ENCODE measurements at regions not wholly inside any gene's neighbourhood (a gene's known extent, or its start where the extent isn't known, plus 50 kb on each side); places are given as distances from the start of the nearest gene placed in this dataset.

GRCh38 chr17:36668824-36669223, 67.4 kb downstream of the MRM1 start:
- no peak overlapping the region for H3K14ac ChIP-seq (ENCODE audit: low read length in 2 of 2)
- no peak overlapping the region for H2BK5ac ChIP-seq (ENCODE audit: low read depth, low read length, poor library complexity, severe bottlenecking)
- H3K18ac ChIP-seq (ENCODE audit: low read depth in 1 of 2, low read length in 2 of 2), result no peak overlapping the region
- H3K23ac ChIP-seq (ENCODE audit: low read length in 2 of 2), result no peak overlapping the region
- no peak overlapping the region for H2BK120ac ChIP-seq (ENCODE audit: low read depth, low read length)
- whole genome bisulfite sequencing, result 80% methylated on average over 1 of the region's 1 CpG
- no peak overlapping the region for H3K4me2 ChIP-seq (ENCODE audit: low read length, poor library complexity, severe bottlenecking)
- H3K9me3 ChIP-seq (ENCODE audit: control insufficient read depth, low read length), result no peaks in the 10 kb centered on the region
- peaks cover 65 to 72% of the 10 kb centered on the region in 2 experiments for H3K27me3 ChIP-seq (ENCODE audit: control insufficient read depth in 1 of 2, insufficient read depth in 1 of 2, low read length in 2 of 2)
- H2AFZ ChIP-seq (ENCODE audit: low read depth, low read length), result no peak overlapping the region
- no peak overlapping the region for H3K9ac ChIP-seq (ENCODE audit: low read length)
- no peak overlapping the region for H3K4ac ChIP-seq (ENCODE audit: low read depth in 1 of 2, low read length in 2 of 2)
- no peak overlapping the region for H4K8ac ChIP-seq (ENCODE audit: low read length)
- no peak overlapping the region for H2AK5ac ChIP-seq (ENCODE audit: low read length, severe bottlenecking)
- no peak overlapping the region for H4K91ac ChIP-seq (ENCODE audit: low read length)
- no peaks in the 10 kb centered on the region for H3K79me1 ChIP-seq (replicated peaks; ENCODE audit: low read length, poor library complexity, severe bottlenecking)
- no peak for DNase-seq
- H3K4me1 ChIP-seq (ENCODE audit: control insufficient read depth, insufficient read depth, low read depth, low read length), result no peaks in the 10 kb centered on the region
- H2BK15ac ChIP-seq (ENCODE audit: low read depth, poor library complexity, severe bottlenecking), result no peak overlapping the region
- no peak overlapping the region for H3K27ac ChIP-seq (ENCODE audit: low read length, poor library complexity, severe bottlenecking)
- H3K36me3 ChIP-seq (ENCODE audit: control insufficient read depth in 1 of 2, insufficient read depth in 2 of 2, low read depth in 1 of 2, low read length in 2 of 2), result no peaks in the 10 kb centered on the region
- H2BK12ac ChIP-seq (ENCODE audit: low read length in 2 of 2), result no peak overlapping the region
- H3K4me3 ChIP-seq (ENCODE audit: insufficient read depth in 1 of 2, low read depth in 1 of 2, low read length in 2 of 2), result no peak overlapping the region

- no peak overlapping the region for H3K4me3 ChIP-seq (ENCODE audit: insufficient read depth in 1 of 2, low read depth in 1 of 2, low read length in 2 of 2)
- H3K4me1 ChIP-seq (ENCODE audit: control insufficient read depth, insufficient read depth, low read depth, low read length), result no peaks in the 10 kb centered on the region
- no peak overlapping the region for H4K91ac ChIP-seq (ENCODE audit: low read length)
- H2BK12ac ChIP-seq (ENCODE audit: low read length in 2 of 2), result no peak overlapping the region
- no peak overlapping the region for H3K23ac ChIP-seq (ENCODE audit: low read length in 2 of 2)
- no peak overlapping the region for H3K9ac ChIP-seq (ENCODE audit: low read length)
- no peaks in the 10 kb centered on the region for H3K79me1 ChIP-seq (replicated peaks; ENCODE audit: low read length, poor library complexity, severe bottlenecking)
- no peak overlapping the region for H2BK120ac ChIP-seq (ENCODE audit: low read depth, low read length)
- no peak overlapping the region for H3K14ac ChIP-seq (ENCODE audit: low read length in 2 of 2)
- no peaks in the 10 kb centered on the region for H3K9me3 ChIP-seq (ENCODE audit: control insufficient read depth, low read length)
- no peak overlapping the region for H2AFZ ChIP-seq (ENCODE audit: low read depth, low read length)
- H2AK5ac ChIP-seq (ENCODE audit: low read length, severe bottlenecking), result no peak overlapping the region
- H3K27me3 ChIP-seq (ENCODE audit: control insufficient read depth in 1 of 2, insufficient read depth in 1 of 2, low read length in 2 of 2), result peaks cover 64 to 65% of the 10 kb centered on the region in 2 experiments
- H2BK5ac ChIP-seq (ENCODE audit: low read depth, low read length, poor library complexity, severe bottlenecking), result no peak overlapping the region
- H3K27ac ChIP-seq (ENCODE audit: low read length, poor library complexity, severe bottlenecking), result no peak overlapping the region
- no peak for DNase-seq
- H3K36me3 ChIP-seq (ENCODE audit: control insufficient read depth in 1 of 2, insufficient read depth in 2 of 2, low read depth in 1 of 2, low read length in 2 of 2), result no peaks in the 10 kb centered on the region
- 65% methylated on average over 3 of the region's 3 CpGs for WGBS
- H3K4ac ChIP-seq (ENCODE audit: low read depth in 1 of 2, low read length in 2 of 2), result no peak overlapping the region
- H2BK15ac ChIP-seq (ENCODE audit: low read depth, poor library complexity, severe bottlenecking), result no peak overlapping the region
- no peak overlapping the region for H3K4me2 ChIP-seq (ENCODE audit: low read length, poor library complexity, severe bottlenecking)
- H4K8ac ChIP-seq (ENCODE audit: low read length), result no peak overlapping the region
- no peak overlapping the region for H3K18ac ChIP-seq (ENCODE audit: low read depth in 1 of 2, low read length in 2 of 2)
These were observed 69.8 kb downstream of the MRM1 start for GRCh38 chr17:36671144-36671543.

- no peak overlapping the region for H4K91ac ChIP-seq (ENCODE audit: low read length)
- no peak overlapping the region for H2BK12ac ChIP-seq (ENCODE audit: low read length in 2 of 2)
- H3K23ac ChIP-seq (ENCODE audit: low read length in 2 of 2), result no peak overlapping the region
- no peaks in the 10 kb centered on the region for H3K79me1 ChIP-seq (replicated peaks; ENCODE audit: low read length, poor library complexity, severe bottlenecking)
- H3K4me1 ChIP-seq (ENCODE audit: control insufficient read depth, insufficient read depth, low read depth, low read length), result no peaks in the 10 kb centered on the region
- H2BK15ac ChIP-seq (ENCODE audit: low read depth, poor library complexity, severe bottlenecking), result no peak overlapping the region
- no peak overlapping the region for H3K4me3 ChIP-seq (ENCODE audit: insufficient read depth in 1 of 2, low read depth in 1 of 2, low read length in 2 of 2)
- H2AK5ac ChIP-seq (ENCODE audit: low read length, severe bottlenecking), result no peak overlapping the region
- no peak overlapping the region for H2BK5ac ChIP-seq (ENCODE audit: low read depth, low read length, poor library complexity, severe bottlenecking)
- H4K8ac ChIP-seq (ENCODE audit: low read length), result no peak overlapping the region
- H3K9ac ChIP-seq (ENCODE audit: low read length), result no peak overlapping the region
- no peak overlapping the region for H3K14ac ChIP-seq (ENCODE audit: low read length in 2 of 2)
- no peaks in the 10 kb centered on the region for H3K36me3 ChIP-seq (ENCODE audit: control insufficient read depth in 1 of 2, insufficient read depth in 2 of 2, low read depth in 1 of 2, low read length in 2 of 2)
- no peak overlapping the region for H3K4me2 ChIP-seq (ENCODE audit: low read length, poor library complexity, severe bottlenecking)
- DNase-seq, result no peak
- WGBS, result 88% methylated on average over 7 of the region's 7 CpGs
- peaks cover 62 to 63% of the 10 kb centered on the region in 2 experiments for H3K27me3 ChIP-seq (ENCODE audit: control insufficient read depth in 1 of 2, insufficient read depth in 1 of 2, low read length in 2 of 2)
- no peak overlapping the region for H2BK120ac ChIP-seq (ENCODE audit: low read depth, low read length)
- H3K4ac ChIP-seq (ENCODE audit: low read depth in 1 of 2, low read length in 2 of 2), result no peak overlapping the region
- H2AFZ ChIP-seq (ENCODE audit: low read depth, low read length), result no peak overlapping the region
- H3K27ac ChIP-seq (ENCODE audit: low read length, poor library complexity, severe bottlenecking), result no peak overlapping the region
- H3K18ac ChIP-seq (ENCODE audit: low read depth in 1 of 2, low read length in 2 of 2), result no peak overlapping the region
- no peaks in the 10 kb centered on the region for H3K9me3 ChIP-seq (ENCODE audit: control insufficient read depth, low read length)
These were observed 71.1 kb downstream of the MRM1 start for GRCh38 chr17:36672403-36672918.

- no peak overlapping the region for H2AK5ac ChIP-seq (ENCODE audit: low read length, severe bottlenecking)
- H4K91ac ChIP-seq (ENCODE audit: low read length), result no peak overlapping the region
- WGBS, result 88% methylated on average over 5 of the region's 5 CpGs
- no peak overlapping the region for H3K18ac ChIP-seq (ENCODE audit: low read depth in 1 of 2, low read length in 2 of 2)
- H3K9me3 ChIP-seq (ENCODE audit: control insufficient read depth, low read length), result no peaks in the 10 kb centered on the region
- no peak overlapping the region for H2BK5ac ChIP-seq (ENCODE audit: low read depth, low read length, poor library complexity, severe bottlenecking)
- no peak overlapping the region for H2BK15ac ChIP-seq (ENCODE audit: low read depth, poor library complexity, severe bottlenecking)
- no peak overlapping the region for H3K27ac ChIP-seq (ENCODE audit: low read length, poor library complexity, severe bottlenecking)
- no peaks in the 10 kb centered on the region for H3K79me1 ChIP-seq (replicated peaks; ENCODE audit: low read length, poor library complexity, severe bottlenecking)
- no peak overlapping the region for H3K14ac ChIP-seq (ENCODE audit: low read length in 2 of 2)
- no peak overlapping the region for H2AFZ ChIP-seq (ENCODE audit: low read depth, low read length)
- no peaks in the 10 kb centered on the region for H3K36me3 ChIP-seq (ENCODE audit: control insufficient read depth in 1 of 2, insufficient read depth in 2 of 2, low read depth in 1 of 2, low read length in 2 of 2)
- H3K4me1 ChIP-seq (ENCODE audit: control insufficient read depth, insufficient read depth, low read depth, low read length), result no peaks in the 10 kb centered on the region
- H2BK120ac ChIP-seq (ENCODE audit: low read depth, low read length), result no peak overlapping the region
- H3K4me2 ChIP-seq (ENCODE audit: low read length, poor library complexity, severe bottlenecking), result no peak overlapping the region
- no peak overlapping the region for H4K8ac ChIP-seq (ENCODE audit: low read length)
- no peak overlapping the region for H2BK12ac ChIP-seq (ENCODE audit: low read length in 2 of 2)
- H3K4ac ChIP-seq (ENCODE audit: low read depth in 1 of 2, low read length in 2 of 2), result no peak overlapping the region
- H3K4me3 ChIP-seq (ENCODE audit: insufficient read depth in 1 of 2, low read depth in 1 of 2, low read length in 2 of 2), result no peak overlapping the region
- DNase-seq, result no peak
- peaks cover 57 to 60% of the 10 kb centered on the region in 2 experiments for H3K27me3 ChIP-seq (ENCODE audit: control insufficient read depth in 1 of 2, insufficient read depth in 1 of 2, low read length in 2 of 2)
- H3K23ac ChIP-seq (ENCODE audit: low read length in 2 of 2), result no peak overlapping the region
- no peak overlapping the region for H3K9ac ChIP-seq (ENCODE audit: low read length)
These were observed 71.7 kb downstream of the MRM1 start for GRCh38 chr17:36673068-36673467.
